Stimulated activated CD8-positive, alpha-beta memory T cell treated with anti-CD3 and anti-CD28 coated beads, Interleukin-4, amount 100 ng/mL, for 1 hour (primary cell): ENCODE measurements at regions not wholly inside any gene's neighbourhood (a gene's known extent, or its start where the extent isn't known, plus 50 kb on each side); places are given as distances from the start of the nearest gene placed in this dataset.
"Not testable (repeated sequence)": the region's sequence is repeated elsewhere in the genome, so short reads cannot be mapped to it uniquely, and the experiment has no call there.

ENCODE experiments used
- DNase-seq, 2 donors: peaks; one replicate each; pipeline ENCODE4 v3.0.0-alpha.2; 2020; ENCODE audit warnings: low read depth in 2 of 2, low spot score in 1 of 2

- DNase-seq = not testable (repeated sequence)
Measured at GRCh38 chr2:111282162-111282561, 161.4 kb downstream of the BCL2L11 start.

GRCh38 chr2:111287646-111288568 is 167.2 kb downstream of the BCL2L11 start:
- DNase-seq = not testable (repeated sequence)

GRCh38 chr2:111290370-111290769 is 169.7 kb downstream of the BCL2L11 start:
- DNase-seq = not testable (repeated sequence)

- DNase-seq = not testable (repeated sequence)
Measured at GRCh38 chr2:111291566-111291965, 170.9 kb downstream of the BCL2L11 start.

- DNase-seq = not testable (repeated sequence)
Measured at GRCh38 chr2:111292232-111292968, 171.7 kb downstream of the BCL2L11 start.

DNA sequence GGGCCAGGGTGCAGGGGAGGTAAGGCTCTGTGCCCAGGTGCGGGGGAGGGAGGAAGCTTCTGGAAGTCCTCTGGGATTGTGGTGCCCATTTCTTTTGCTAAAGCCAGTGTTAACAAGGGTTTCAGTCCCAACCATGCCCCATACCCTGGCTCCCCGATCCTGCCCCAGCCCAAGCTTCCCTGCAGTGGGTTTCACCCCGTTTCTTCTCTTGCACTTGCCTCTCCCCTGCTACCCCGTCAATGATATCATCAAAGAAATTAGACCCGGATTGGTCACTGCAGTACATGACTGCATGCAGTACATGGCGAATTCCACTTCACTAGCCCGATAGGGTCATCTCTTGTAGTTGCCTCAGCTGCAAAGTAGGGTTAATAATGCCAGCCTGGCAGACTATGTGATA is 174.0 kb downstream of the BCL2L11 start:
- not testable (repeated sequence) for DNase-seq

GRCh38 chr2:111296122-111296804 is 175.5 kb downstream of the BCL2L11 start:
- DNase-seq = not testable (repeated sequence)

DNA sequence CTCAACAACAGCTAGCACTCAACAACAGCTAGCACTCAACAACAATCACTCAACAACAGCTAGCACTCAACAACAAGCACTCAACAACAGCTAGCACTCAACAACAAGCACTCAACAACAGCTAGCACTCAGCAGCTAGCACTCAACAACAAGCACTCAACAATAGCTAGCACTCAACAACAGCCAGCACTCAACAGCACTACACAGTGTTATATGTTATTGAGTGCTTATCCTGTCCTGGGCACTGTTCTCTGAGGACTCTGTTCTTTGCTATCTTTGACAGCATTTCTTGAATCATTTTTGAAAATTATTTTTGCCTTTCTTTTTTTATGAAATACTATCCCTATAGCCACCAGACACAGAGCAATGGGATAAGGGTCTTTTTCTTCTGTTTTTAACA is 176.4 kb downstream of the BCL2L11 start:
- DNase-seq = not testable (repeated sequence)

GRCh38 chr2:111298927-111299326 is 178.2 kb downstream of the BCL2L11 start:
- not testable (repeated sequence) for DNase-seq

DNA sequence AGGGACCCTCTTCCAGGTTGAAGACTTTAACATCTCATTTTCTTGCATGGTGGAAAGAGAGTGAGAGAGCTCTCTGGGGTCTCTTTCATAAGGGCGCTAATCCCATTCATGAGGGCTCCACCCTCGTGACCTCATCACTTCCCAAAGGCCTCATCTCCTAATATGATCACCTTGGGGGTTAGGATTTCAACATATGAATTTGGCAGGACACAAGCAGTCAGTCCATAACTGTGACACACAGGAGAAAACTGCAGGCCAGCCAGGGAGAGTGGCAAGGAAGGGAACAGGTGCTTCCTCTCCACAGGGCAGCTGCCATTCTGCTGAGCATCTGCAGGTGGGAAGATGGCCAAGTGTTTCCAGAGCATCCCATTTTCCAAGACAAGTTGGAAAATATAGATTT is 178.9 kb downstream of the BCL2L11 start:
- not testable (repeated sequence) for DNase-seq

GRCh38 chr2:111301677-111302076 is 181.0 kb downstream of the BCL2L11 start:
- DNase-seq = not testable (repeated sequence)

DNA sequence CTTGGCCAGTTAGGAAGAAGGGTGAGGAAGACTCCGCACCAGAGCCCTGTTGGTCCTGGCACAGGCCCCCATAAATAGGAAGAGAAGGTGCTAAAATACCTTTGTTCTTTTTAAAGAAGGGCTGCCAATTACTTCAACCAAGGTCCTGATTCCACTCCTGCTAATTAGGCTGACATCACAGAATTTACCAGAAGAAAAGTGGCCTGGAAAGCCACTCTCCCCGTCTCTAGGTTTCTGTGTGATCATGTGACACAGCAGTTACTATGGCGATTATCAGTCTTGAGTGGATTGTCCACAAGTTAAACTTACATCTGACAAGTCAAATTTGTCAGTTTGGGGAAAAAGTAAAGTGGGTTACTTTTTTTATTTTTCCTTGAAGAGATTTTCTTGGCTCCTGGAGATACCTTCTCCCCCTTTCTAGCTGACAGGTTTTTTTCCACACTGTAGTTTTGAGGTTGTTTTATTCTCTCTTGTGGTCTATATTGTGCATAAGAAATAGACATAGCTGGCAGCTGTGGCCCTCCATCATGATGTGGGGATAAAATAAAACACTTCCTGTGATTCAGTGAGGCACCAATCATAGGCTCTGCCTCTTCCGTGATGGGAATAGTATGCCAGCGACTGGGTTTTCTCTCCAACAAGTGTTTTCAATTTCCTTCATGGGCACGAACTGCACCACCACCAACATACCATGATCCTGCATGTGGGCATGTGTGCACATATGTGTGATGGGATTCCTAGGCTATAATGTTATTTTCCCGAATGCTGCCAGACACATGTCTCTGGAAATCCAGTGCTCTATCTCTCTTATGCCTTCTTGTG is 181.9 kb downstream of the BCL2L11 start:
- DNase-seq = not testable (repeated sequence)

GRCh38 chr2:111307302-111307701 is 186.6 kb downstream of the BCL2L11 start:
- not testable (repeated sequence) for DNase-seq

- DNase-seq = not testable (repeated sequence)
Measured at GRCh38 chr2:111309231-111310075, 188.7 kb downstream of the BCL2L11 start.

DNA sequence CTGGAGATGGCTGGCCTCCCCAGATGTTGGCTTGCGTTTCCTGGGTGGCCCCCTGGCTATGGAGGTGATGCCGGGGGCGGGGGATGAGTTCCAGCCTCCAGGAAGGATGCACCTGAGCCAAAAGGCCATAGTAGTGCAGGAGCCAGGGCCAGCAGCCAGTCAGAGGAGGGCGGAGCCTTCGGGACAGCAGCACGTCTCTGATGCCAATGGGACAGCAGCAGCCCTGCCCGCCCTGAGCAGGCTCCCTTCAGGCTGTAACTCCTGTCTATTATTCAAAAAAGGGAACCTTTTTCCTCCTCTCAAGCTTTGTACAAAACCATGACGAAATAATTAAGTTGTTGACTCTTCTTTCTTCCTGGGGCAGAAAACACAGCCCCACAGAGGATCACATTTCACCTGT is 189.7 kb downstream of the BCL2L11 start:
- not testable (repeated sequence) for DNase-seq

GRCh38 chr2:111311568-111311967 is 190.9 kb downstream of the BCL2L11 start:
- DNase-seq = not testable (repeated sequence)

- not testable (repeated sequence) for DNase-seq
Measured at GRCh38 chr2:111312897-111313607, 192.3 kb downstream of the BCL2L11 start.

DNA sequence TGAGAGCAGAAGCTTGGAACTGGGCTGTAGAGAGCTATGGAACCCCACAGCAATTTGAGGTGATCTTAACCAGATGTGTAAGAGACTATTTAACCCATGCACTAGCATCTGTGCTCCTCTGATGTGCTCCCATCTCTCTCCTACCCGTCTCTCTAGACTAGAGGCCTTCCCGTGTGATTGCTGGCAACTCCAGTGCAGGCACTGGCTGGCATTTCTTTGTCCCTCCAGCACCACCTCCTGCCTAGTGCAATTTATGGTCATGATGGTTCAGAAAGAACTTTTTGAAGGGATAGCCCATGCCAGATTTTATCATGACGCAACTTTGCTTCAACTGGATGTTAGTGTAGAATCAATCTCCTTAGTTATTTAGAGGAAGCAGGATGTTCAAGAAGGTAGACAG is 193.0 kb downstream of the BCL2L11 start:
- DNase-seq = not testable (repeated sequence)
